ENCODE measurements at regions not wholly inside any gene's neighbourhood (a gene's known extent, or its start where the extent isn't known, plus 50 kb on each side); places are given as distances from the start of the nearest gene placed in this dataset.

GRCh38 chr14:49999826-50000379, 107.0 kb downstream of the ARF6 start:
- no peak for DNase-seq

- no peak for DNase-seq
Observed at GRCh38 chr14:50000380-50001150, 107.7 kb downstream of the ARF6 start.

- peak; percentile 72 for DNase-seq
Observed at GRCh38 chr14:50001151-50001998, 108.5 kb downstream of the ARF6 start.

GRCh38 chr14:50001999-50002925, 109.4 kb downstream of the ARF6 start:
- DNase-seq: no peak

GRCh38 chr14:50002926-50003212, 110.0 kb downstream of the ARF6 start:
- no peak for DNase-seq

- peak; percentile 56 for DNase-seq
Observed at GRCh38 chr14:50003213-50004021, 110.5 kb downstream of the ARF6 start.

GRCh38 chr14:50006141-50006540, 110.2 kb downstream of the VCPKMT start:
- no peak for DNase-seq

- no peak for DNase-seq
Observed at GRCh38 chr14:50007123-50007903, 109.1 kb downstream of the VCPKMT start.

GRCh38 chr14:50008562-50008961, 107.8 kb downstream of the VCPKMT start:
- no peak for DNase-seq

GRCh38 chr14:50008974-50009373, 107.4 kb downstream of the VCPKMT start:
- no peak for DNase-seq

GRCh38 chr14:50010752-50011151, 105.6 kb downstream of the VCPKMT start:
- DNase-seq: no peak

GRCh38 chr14:50011242-50011641, 105.1 kb downstream of the VCPKMT start:
- no peak for DNase-seq

GRCh38 chr14:50012644-50013043, 103.7 kb downstream of the VCPKMT start:
- DNase-seq: no peak

- no peak for DNase-seq
Observed at GRCh38 chr14:50013198-50013918, 103.0 kb downstream of the VCPKMT start.

- no peak for DNase-seq
Observed at GRCh38 chr14:50013934-50014333, 102.4 kb downstream of the VCPKMT start.

- DNase-seq: no peak
Observed at GRCh38 chr14:50014809-50015430, 101.5 kb downstream of the VCPKMT start.

- no peak for DNase-seq
Observed at GRCh38 chr14:50015716-50016115, 100.7 kb downstream of the VCPKMT start.

GRCh38 chr14:50018201-50018932, 98.0 kb downstream of the VCPKMT start:
- DNase-seq: no peak

- DNase-seq: no peak
Observed at GRCh38 chr14:50018933-50019210, 97.5 kb downstream of the VCPKMT start.

- no peak for DNase-seq
Observed at GRCh38 chr14:50020184-50020583, 96.2 kb downstream of the VCPKMT start.
